ENCODE measurements at regions not wholly inside any gene's neighbourhood (a gene's known extent, or its start where the extent isn't known, plus 50 kb on each side); places are given as distances from the start of the nearest gene placed in this dataset.

- TF ChIP-seq, protein P1, sequence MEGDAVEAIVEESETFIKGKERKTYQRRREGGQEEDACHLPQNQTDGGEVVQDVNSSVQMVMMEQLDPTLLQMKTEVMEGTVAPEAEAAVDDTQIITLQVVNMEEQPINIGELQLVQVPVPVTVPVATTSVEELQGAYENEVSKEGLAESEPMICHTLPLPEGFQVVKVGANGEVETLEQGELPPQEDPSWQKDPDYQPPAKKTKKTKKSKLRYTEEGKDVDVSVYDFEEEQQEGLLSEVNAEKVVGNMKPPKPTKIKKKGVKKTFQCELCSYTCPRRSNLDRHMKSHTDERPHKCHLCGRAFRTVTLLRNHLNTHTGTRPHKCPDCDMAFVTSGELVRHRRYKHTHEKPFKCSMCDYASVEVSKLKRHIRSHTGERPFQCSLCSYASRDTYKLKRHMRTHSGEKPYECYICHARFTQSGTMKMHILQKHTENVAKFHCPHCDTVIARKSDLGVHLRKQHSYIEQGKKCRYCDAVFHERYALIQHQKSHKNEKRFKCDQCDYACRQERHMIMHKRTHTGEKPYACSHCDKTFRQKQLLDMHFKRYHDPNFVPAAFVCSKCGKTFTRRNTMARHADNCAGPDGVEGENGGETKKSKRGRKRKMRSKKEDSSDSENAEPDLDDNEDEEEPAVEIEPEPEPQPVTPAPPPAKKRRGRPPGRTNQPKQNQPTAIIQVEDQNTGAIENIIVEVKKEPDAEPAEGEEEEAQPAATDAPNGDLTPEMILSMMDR (IDR thresholded peaks at IDR 0.05; ENCODE audit: insufficient read depth in 1 of 2, low read depth in 1 of 2, low read length in 1 of 2, severe bottlenecking in 1 of 2, unreplicated experiment in 1 of 2) = no peak
- no peaks in the 10 kb centered on the region for H3K36me3 ChIP-seq (ENCODE audit: control insufficient read depth, insufficient read depth, low read length)
- POLR2A ChIA-PET = no interaction called here
- no TSS peak for BruUV-seq (replicated peaks)
- no peak overlapping the region for H3K27ac Mint-ChIP-seq (ENCODE audit: unreplicated experiment)
- peaks cover 6% of the 10 kb centered on the region for H3K9me3 Mint-ChIP-seq (ENCODE audit: unreplicated experiment)
- H3K4me1 ChIP-seq = peaks cover 44% of the 10 kb centered on the region
- DNase-seq = no peak
- H3K27me3 Mint-ChIP-seq (ENCODE audit: insufficient read depth, unreplicated experiment) = no peaks in the 10 kb centered on the region
- no peak overlapping the region for H3K4me3 ChIP-seq (ENCODE audit: low read depth, low read length)
- no peaks in the 10 kb centered on the region for H3K27me3 ChIP-seq (replicated peaks; ENCODE audit: control insufficient read depth, insufficient read depth, low read length)
- H3K36me3 Mint-ChIP-seq (ENCODE audit: insufficient read depth, unreplicated experiment) = no peaks in the 10 kb centered on the region
- CTCF ChIA-PET = no interaction called here
- no peaks in the 10 kb centered on the region for H3K9me3 ChIP-seq
- intact Hi-C loops (cut with micrococcal nuclease; ENCODE audit: unreplicated experiment) = loop anchor here (10.0 kb wide), 1 partner anchor 213 kb away; no protein-coding TSS in a partner anchor
- H3K4me1 Mint-ChIP-seq (ENCODE audit: low read depth, unreplicated experiment) = peaks cover 36% of the 10 kb centered on the region
- H3K4me3 Mint-ChIP-seq (ENCODE audit: unreplicated experiment) = no peak overlapping the region
Measured at GRCh38 chr15:35691891-35692867, 146.2 kb upstream of the DPH6 start.

DNA sequence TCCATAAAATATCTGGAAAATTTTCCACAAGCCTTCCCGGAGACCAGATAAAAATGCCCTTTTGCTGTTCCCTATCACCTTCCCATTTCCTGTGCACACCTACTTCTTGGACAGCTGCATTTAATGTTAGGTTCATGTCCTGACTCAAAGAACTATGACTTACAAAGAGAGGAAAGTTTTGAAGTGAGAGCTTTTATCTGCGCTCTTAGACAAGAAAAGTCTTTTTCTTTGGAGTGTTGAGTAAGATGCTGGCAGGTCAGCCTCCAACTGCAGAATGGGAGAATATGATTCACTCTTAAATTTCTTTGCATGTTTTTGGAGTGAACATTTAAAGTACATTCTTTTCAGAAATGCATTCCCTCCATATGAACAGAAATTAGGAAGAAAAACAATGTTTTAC is 147.3 kb upstream of the DPH6 start:
- no peak overlapping the region for H3K27ac Mint-ChIP-seq (ENCODE audit: unreplicated experiment)
- peaks cover 6% of the 10 kb centered on the region for H3K36me3 Mint-ChIP-seq (ENCODE audit: insufficient read depth, unreplicated experiment)
- H3K27me3 Mint-ChIP-seq (ENCODE audit: insufficient read depth, unreplicated experiment) = no peaks in the 10 kb centered on the region
- peaks cover 51% of the 10 kb centered on the region for H3K4me1 ChIP-seq
- no peaks in the 10 kb centered on the region for H3K27me3 ChIP-seq (replicated peaks; ENCODE audit: control insufficient read depth, insufficient read depth, low read length)
- no peaks in the 10 kb centered on the region for H3K36me3 ChIP-seq (ENCODE audit: control insufficient read depth, insufficient read depth, low read length)
- DNase-seq = no peak
- intact Hi-C loops (cut with micrococcal nuclease; ENCODE audit: unreplicated experiment) = loop anchor here (10.0 kb wide), 1 partner anchor 212 kb away; no protein-coding TSS in a partner anchor
- no peak overlapping the region for H3K4me3 Mint-ChIP-seq (ENCODE audit: unreplicated experiment)
- no peak overlapping the region for H3K4me3 ChIP-seq (ENCODE audit: low read depth, low read length)
- H3K9me3 ChIP-seq = no peaks in the 10 kb centered on the region
- POLR2A ChIA-PET = no interaction called here
- CTCF ChIA-PET = no interaction called here
- H3K4me1 Mint-ChIP-seq (ENCODE audit: low read depth, unreplicated experiment) = peaks cover 40% of the 10 kb centered on the region
- H3K9me3 Mint-ChIP-seq (ENCODE audit: unreplicated experiment) = peaks cover 6% of the 10 kb centered on the region
- no TSS peak for BruUV-seq (replicated peaks)
- TF ChIP-seq, protein P1 (IDR thresholded peaks at IDR 0.05; ENCODE audit: insufficient read depth in 1 of 2, low read depth in 1 of 2, low read length in 1 of 2, severe bottlenecking in 1 of 2, unreplicated experiment in 1 of 2) = no peak

DNA sequence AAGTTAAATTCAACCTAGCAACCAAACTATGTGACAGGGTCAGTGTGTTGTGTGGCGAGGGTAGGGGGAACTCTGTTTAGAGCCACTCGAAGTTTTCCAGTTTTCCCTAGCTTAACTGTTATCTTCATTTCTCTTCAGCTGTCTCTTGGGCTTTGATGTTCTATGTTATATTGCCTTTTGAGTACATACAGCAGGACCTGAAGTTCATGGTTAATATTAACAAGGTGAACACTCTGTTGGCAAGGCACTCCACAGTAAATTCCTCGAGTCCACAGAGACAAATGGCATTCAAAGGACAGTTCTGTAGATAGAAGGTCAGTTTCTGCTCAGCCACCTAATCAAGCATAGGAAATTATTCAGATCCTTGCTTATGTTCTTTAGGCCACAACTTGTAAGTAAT is 147.9 kb upstream of the DPH6 start:
- POLR2A ChIA-PET = no interaction called here
- intact Hi-C loops (cut with micrococcal nuclease; ENCODE audit: unreplicated experiment) = loop anchor here (10.0 kb wide), 1 partner anchor 211 kb away; no protein-coding TSS in a partner anchor
- no peak for DNase-seq
- Mint-ChIP-seq H3K4me3 (ENCODE audit: unreplicated experiment) (no peak overlapping the region), H3K27me3 (ENCODE audit: insufficient read depth, unreplicated experiment) (no peaks in the 10 kb centered on the region), H3K4me1 (ENCODE audit: low read depth, unreplicated experiment) (peaks cover 46% of the 10 kb centered on the region), H3K9me3 (ENCODE audit: unreplicated experiment) (peaks cover 6% of the 10 kb centered on the region), H3K27ac (ENCODE audit: unreplicated experiment) (no peak overlapping the region), H3K36me3 (ENCODE audit: insufficient read depth, unreplicated experiment) (peaks cover 6% of the 10 kb centered on the region)
- H3K27me3 ChIP-seq (replicated peaks; ENCODE audit: control insufficient read depth, insufficient read depth, low read length) = no peaks in the 10 kb centered on the region
- CTCF ChIA-PET = interaction anchor here (0.6 kb wide), 1 partner anchor 59 kb away, joined by 3 read pairs; no protein-coding TSS in a partner anchor
- H3K36me3 ChIP-seq (ENCODE audit: control insufficient read depth, insufficient read depth, low read length) = no peaks in the 10 kb centered on the region
- no TSS peak for BruUV-seq (replicated peaks)
- TF ChIP-seq, protein P1 (IDR thresholded peaks at IDR 0.05; ENCODE audit: insufficient read depth in 1 of 2, low read depth in 1 of 2, low read length in 1 of 2, severe bottlenecking in 1 of 2, unreplicated experiment in 1 of 2) = no peak
- H3K4me3 ChIP-seq (ENCODE audit: low read depth, low read length) = no peak overlapping the region
- peaks cover 57% of the 10 kb centered on the region for H3K4me1 ChIP-seq
- H3K9me3 ChIP-seq = no peaks in the 10 kb centered on the region

All from Caco-2 (cell line).